RCC 7860 (cell line): ENCODE measurements at regions not wholly inside any gene's neighbourhood (a gene's known extent, or its start where the extent isn't known, plus 50 kb on each side); places are given as distances from the start of the nearest gene placed in this dataset.
"Not testable (repeated sequence)": the region's sequence is repeated elsewhere in the genome, so short reads cannot be mapped to it uniquely, and the experiment has no call there.

Source experiments
- DNase-seq: peaks from one replicate; pipeline ENCODE4 v3.0.0-alpha.2; 2015; ENCODE audit warnings: low spot score
- FAIRE-seq: peaks from 2 replicates; lab custom pipeline; 2012; peaks lifted over from hg19 to GRCh38; lab: Jason Lieb, UNC

- DNase-seq (no peak), FAIRE-seq (no peak)
These were observed 560.7 kb upstream of the RBFOX1 start for GRCh38 chr16:6771956-6772355.

GRCh38 chr16:6753553-6753952, 579.1 kb upstream of the RBFOX1 start:
- DNase-seq: no peak
- FAIRE-seq: no peak

- DNase-seq (no peak), FAIRE-seq (no peak)
These were observed 581.5 kb upstream of the RBFOX1 start for GRCh38 chr16:6751191-6751590.

- no peak for FAIRE-seq
- DNase-seq: no peak
These were observed 582.9 kb upstream of the RBFOX1 start for GRCh38 chr16:6749698-6750097.

- not testable (repeated sequence) for DNase-seq, FAIRE-seq
These were observed 596.3 kb upstream of the RBFOX1 start for GRCh38 chr16:6736302-6736701.

GRCh38 chr16:6735631-6736030, 597.0 kb upstream of the RBFOX1 start:
- DNase-seq: no peak
- FAIRE-seq: no peak

- FAIRE-seq (no peak), DNase-seq (no peak)
These were observed 600.5 kb upstream of the RBFOX1 start for GRCh38 chr16:6732166-6732565.

GRCh38 chr16:6728381-6728780, 604.3 kb upstream of the RBFOX1 start:
- no peak for FAIRE-seq
- DNase-seq: no peak

- DNase-seq (no peak), FAIRE-seq (no peak)
These were observed 606.0 kb upstream of the RBFOX1 start for GRCh38 chr16:6726621-6727020.

- FAIRE-seq (no peak), DNase-seq (no peak)
These were observed 606.9 kb upstream of the RBFOX1 start for GRCh38 chr16:6725634-6726331.

GRCh38 chr16:6725206-6725605, 607.4 kb upstream of the RBFOX1 start:
- DNase-seq, FAIRE-seq: not testable (repeated sequence)

- DNase-seq (no peak), FAIRE-seq (no peak)
These were observed 609.9 kb upstream of the RBFOX1 start for GRCh38 chr16:6722786-6723185.

- FAIRE-seq (no peak), DNase-seq (no peak)
These were observed 618.1 kb upstream of the RBFOX1 start for GRCh38 chr16:6714510-6714909.

GRCh38 chr16:6709736-6710135, 622.9 kb upstream of the RBFOX1 start:
- no peak for DNase-seq
- FAIRE-seq: no peak

- DNase-seq: no peak
- no peak for FAIRE-seq
These were observed 623.9 kb upstream of the RBFOX1 start for GRCh38 chr16:6708576-6709215.

GRCh38 chr16:6704306-6704930, 628.2 kb upstream of the RBFOX1 start:
- DNase-seq (no peak), FAIRE-seq (no peak)

GRCh38 chr16:6701096-6701495, 631.5 kb upstream of the RBFOX1 start:
- FAIRE-seq (no peak), DNase-seq (no peak)

- no peak for DNase-seq
- no peak for FAIRE-seq
These were observed 634.1 kb upstream of the RBFOX1 start for GRCh38 chr16:6698548-6698947.

- no peak for FAIRE-seq
- DNase-seq: no peak
These were observed 637.0 kb upstream of the RBFOX1 start for GRCh38 chr16:6695666-6696065.

GRCh38 chr16:6694636-6695035, 638.0 kb upstream of the RBFOX1 start:
- FAIRE-seq: no peak

GRCh38 chr16:6693418-6693817, 639.2 kb upstream of the RBFOX1 start:
- DNase-seq, FAIRE-seq: not testable (repeated sequence)

More at GRCh38 chr16:6694636-6695035, 638.0 kb upstream of the RBFOX1 start:
- DNase-seq: no peak

- no peak for FAIRE-seq
- no peak for DNase-seq
These were observed 639.8 kb upstream of the RBFOX1 start for GRCh38 chr16:6692874-6693273.
